B cell (primary cell): ENCODE measurements at regions not wholly inside any gene's neighbourhood (a gene's known extent, or its start where the extent isn't known, plus 50 kb on each side); places are given as distances from the start of the nearest gene placed in this dataset.

Experiments
- ATAC-seq: fragments of 200-7000 bp; cut with Tn5 transposase; one replicate; pipeline ENCODE4 v1.10.0; 2021; ENCODE audit warnings: low read depth, mild to moderate bottlenecking, moderate number of reproducible peaks, moderate library complexity
- CTCF ChIA-PET: fragments of 350-600 bp; sonication (Branson Sonifier 250); formaldehyde crosslinking; loops from one replicate; lab custom pipeline; 2021; ENCODE audit warnings: antibody characterized with exemption, inconsistent platforms; lab: Charles Lee
- POLR2A ChIA-PET: fragments of 350-600 bp; sonication (Branson Sonifier 250); formaldehyde crosslinking; loops from one replicate; lab custom pipeline; 2021; ENCODE audit warnings: antibody characterized with exemption; lab: Charles Lee
- DNase-seq: peaks from one replicate; pipeline ENCODE4 v3.0.0; 2013
- H2AFZ ChIP-seq: 2 replicates; pipeline ENCODE4 v1.6.1; 2012; ENCODE audit warnings: mild to moderate bottlenecking, low read depth, low read length; ENCODE audit not compliant: insufficient read depth, poor library complexity, severe bottlenecking
- H3K27ac ChIP-seq, 2 donors: 1 replicate in 1 of 2; 2 replicates in 1 of 2; pipeline ENCODE4 v1.5.1; 2012 to 2013; ENCODE audit warnings: low read length in 2 of 2, mild to moderate bottlenecking in 2 of 2, moderate library complexity in 1 of 2
- H3K27me3 ChIP-seq, 4 experiments: fragments of 200-600 bp in 1 of 4; sonication (generic) in 1 of 4; replicated peaks in 1 of 4; 1 replicate in 2 of 4; 2 replicates in 2 of 4; pipeline versions ENCODE4 v1.6.1 to v1.7.0; 2013 to 2016; ENCODE audit warnings: low read length in 3 of 4, mild to moderate bottlenecking in 2 of 4, mixed read lengths in 1 of 4, moderate library complexity in 1 of 4; ENCODE audit not compliant: insufficient read depth in 4 of 4, control insufficient read depth in 3 of 4; ENCODE audit errors: control extremely low read depth in 1 of 4
- H3K36me3 ChIP-seq, 2 experiments: replicated peaks in 1 of 2; 1 replicate in 1 of 2; 2 replicates in 1 of 2; pipeline versions ENCODE4 v1.6.1 to v1.7.1; 2013; ENCODE audit warnings: low read length in 1 of 2; ENCODE audit not compliant: insufficient read depth in 2 of 2, control insufficient read depth in 1 of 2; ENCODE audit errors: control extremely low read depth in 1 of 2, extremely low read depth in 1 of 2
- H3K4me1 ChIP-seq, 2 donors: fragments of 200-600 bp in 1 of 2; sonication (generic) in 1 of 2; 1 replicate in 1 of 2; 2 replicates in 1 of 2; pipeline versions ENCODE4 v1.5.1 to v1.6.1; 2013 to 2017; ENCODE audit warnings: low read length in 2 of 2; ENCODE audit not compliant: control insufficient read depth in 2 of 2, insufficient read depth in 2 of 2
- H3K4me2 ChIP-seq: replicated peaks from 2 replicates; pipeline ENCODE3; 2012; ENCODE audit warnings: mild to moderate bottlenecking, low read depth, low read length; ENCODE audit not compliant: poor library complexity, severe bottlenecking
- H3K4me3 ChIP-seq, 5 experiments: fragments of 200-600 bp in 1 of 5; sonication (generic) in 1 of 5; 1 replicate in 3 of 5; 2 replicates in 2 of 5; pipeline versions ENCODE4 v1.5.1 to v1.7.0; 2011 to 2016; ENCODE audit warnings: low read length in 4 of 5, mild to moderate bottlenecking in 4 of 5, low read depth in 2 of 5, control low read depth in 1 of 5, moderate library complexity in 1 of 5; ENCODE audit not compliant: insufficient read depth in 1 of 5; ENCODE audit errors: control extremely low read depth in 1 of 5, extremely low read depth in 1 of 5
- H3K79me2 ChIP-seq: fragments of 200-600 bp; sonication (generic); one replicate; pipeline ENCODE4 v1.6.0; 2016; ENCODE audit warnings: low read length; ENCODE audit not compliant: control insufficient read depth, insufficient read depth
- H3K9ac ChIP-seq: fragments of 200-600 bp; sonication (generic); 2 replicates; pipeline ENCODE4 v1.6.1; 2017; ENCODE audit warnings: mild to moderate bottlenecking, low read length, moderate library complexity
- H3K9me3 ChIP-seq, 3 donors: one replicate each; pipeline versions ENCODE4 v1.6.1 to v1.7.1; 2013; ENCODE audit warnings: low read length in 2 of 3; ENCODE audit not compliant: control insufficient read depth in 2 of 3, insufficient read depth in 1 of 3; ENCODE audit errors: control extremely low read depth in 1 of 3
- H4K20me1 ChIP-seq: 2 replicates; pipeline ENCODE4 v1.6.0; 2012; ENCODE audit warnings: mild to moderate bottlenecking, low read length; ENCODE audit not compliant: insufficient read depth, control insufficient read depth, poor library complexity, severe bottlenecking
- H3K27ac Mint-ChIP-seq: one replicate; pipeline ENCODE4 v1.8.0; 2021; ENCODE audit warnings: mixed read lengths
- H3K27me3 Mint-ChIP-seq: one replicate; pipeline ENCODE4 v1.8.0; 2021; ENCODE audit warnings: mixed read lengths
- H3K4me1 Mint-ChIP-seq: one replicate; pipeline ENCODE4 v1.8.0; 2021; ENCODE audit warnings: mixed read lengths
- H3K4me3 Mint-ChIP-seq: one replicate; pipeline ENCODE4 v1.8.0; 2021; ENCODE audit warnings: mixed read lengths
- H3K9me3 Mint-ChIP-seq: one replicate; pipeline ENCODE4 v1.8.0; 2022; ENCODE audit warnings: mixed read lengths; ENCODE audit not compliant: insufficient read depth
- CTCF ChIP-seq: fragments of 200-600 bp; IDR thresholded peaks from one replicate; pipeline ENCODE4 v1.8.0; 2022; ENCODE audit warnings: antibody characterized with exemption, mild to moderate bottlenecking
- EZH2 ChIP-seq: IDR thresholded peaks from 2 replicates; pipeline ENCODE4 v1.6.1; 2012; ENCODE audit warnings: borderline replicate concordance, low read depth, mild to moderate bottlenecking, moderate library complexity, low read length; ENCODE audit not compliant: insufficient read depth, poor library complexity, severe bottlenecking
- WGBS: methylation state at CpG from one replicate; pipeline ENCODE4 v1.1.5; 2013; ENCODE audit warnings: missing lambda C conversion rate; ENCODE audit not compliant: insufficient coverage; 5-methylcytosine and 5-hydroxymethylcytosine counted together
- intact Hi-C: fragments of 100-400 bp; cut with micrococcal nuclease; formaldehyde crosslinking; loops from one replicate; pipeline ENCODE4 v1.10.0; 2022

GRCh38 chr16:64290461-64290860 lies 831.4 kb downstream of the CDH11 start:
- Histone ChIP-seq H3K79me2 (no peaks in the 10 kb centered on the region), H3K4me2 (no peak overlapping the region), H3K9ac (no peak overlapping the region), H4K20me1 (no peaks in the 10 kb centered on the region), H3K27me3 (no peaks in the 10 kb centered on the region), H3K36me3 (no peaks in the 10 kb centered on the region), H3K27ac (no peak overlapping the region), H3K9me3 (peaks cover 0 to 3% (median 0%) of the 10 kb centered on the region in 3 donors), H2AFZ (no peak overlapping the region), H3K4me3 (no peak overlapping the region), H3K4me1 (no peaks in the 10 kb centered on the region)
- no peak for TF ChIP-seq CTCF
- no peak for TF ChIP-seq EZH2
- intact Hi-C loops, result no loop called here
- no peak for DNase-seq
- 83% methylated on average over 3 of the region's 4 CpGs for whole genome bisulfite sequencing
- Mint-ChIP-seq H3K4me1 (no peaks in the 10 kb centered on the region), H3K27me3 (no peaks in the 10 kb centered on the region), H3K4me3 (no peak overlapping the region), H3K9me3 (peaks cover 3% of the 10 kb centered on the region), H3K27ac (no peak overlapping the region)
- POLR2A ChIA-PET, result no interaction called here
- CTCF ChIA-PET, result no interaction called here
- no peak for ATAC-seq

GRCh38 chr16:64287655-64288528 lies 834.0 kb downstream of the CDH11 start:
- Histone ChIP-seq H3K4me3 (no peak overlapping the region), H3K9ac (no peak overlapping the region), H3K36me3 (no peaks in the 10 kb centered on the region), H3K9me3 (peaks cover 0 to 3% (median 2%) of the 10 kb centered on the region in 3 donors), H2AFZ (no peak overlapping the region), H3K79me2 (no peaks in the 10 kb centered on the region), H3K4me2 (no peak overlapping the region), H3K27ac (no peak overlapping the region), H3K4me1 (no peaks in the 10 kb centered on the region), H4K20me1 (no peaks in the 10 kb centered on the region), H3K27me3 (no peaks in the 10 kb centered on the region)
- Mint-ChIP-seq H3K4me3 (no peak overlapping the region), H3K9me3 (peaks cover 3% of the 10 kb centered on the region), H3K4me1 (no peaks in the 10 kb centered on the region), H3K27ac (no peak overlapping the region), H3K27me3 (no peaks in the 10 kb centered on the region)
- ChIA-PET CTCF (no interaction called here), POLR2A (no interaction called here)
- TF ChIP-seq CTCF (no peak), EZH2 (no peak)
- no peak for ATAC-seq
- intact Hi-C loops, result no loop called here
- WGBS, result 90% methylated on average over 2 of the region's 4 CpGs
- no peak for DNase-seq
